ENCODE measurements at regions not wholly inside any gene's neighbourhood (a gene's known extent, or its start where the extent isn't known, plus 50 kb on each side); places are given as distances from the start of the nearest gene placed in this dataset.
"Not testable (repeated sequence)": the region's sequence is repeated elsewhere in the genome, so short reads cannot be mapped to it uniquely, and the experiment has no call there.

DNA sequence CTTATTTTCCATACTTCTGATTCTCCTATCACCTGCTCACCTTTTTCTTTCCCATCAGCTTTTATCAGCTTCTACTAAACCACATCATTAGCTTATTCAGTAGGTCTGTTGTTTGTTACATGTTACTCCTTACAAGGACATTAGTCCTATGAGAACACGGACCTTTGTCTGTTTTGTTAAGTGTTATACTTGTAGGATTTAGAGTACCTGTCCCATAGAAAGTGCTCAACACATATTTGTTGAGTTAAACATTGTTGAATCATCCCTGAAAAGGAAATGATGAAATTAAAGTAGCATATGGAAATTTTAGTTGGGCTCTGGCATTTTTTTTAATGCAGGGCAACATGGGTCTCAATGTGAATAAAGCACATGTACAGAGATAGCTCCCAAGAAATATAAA is 222.1 kb upstream of the CARD18 start:
- Histone ChIP-seq H3K9ac (ENCODE audit: insufficient read depth in 1 of 2, low read length in 2 of 2) (no peak overlapping the region), H3K27ac (ENCODE audit: low read depth in 1 of 2, low read length in 1 of 2) (no peak overlapping the region), H3K4me1 (ENCODE audit: control insufficient read depth in 5 of 5, insufficient read depth in 5 of 5, low read length in 5 of 5) (peaks cover 0 to 2% (median 0%) of the 10 kb centered on the region in 5 donors), H3K27me3 (ENCODE audit: control insufficient read depth in 3 of 3, insufficient read depth in 3 of 3, low read length in 2 of 3) (no peaks in the 10 kb centered on the region), H3K4me3 (no peak overlapping the region), H3K36me3 (ENCODE audit: control insufficient read depth in 4 of 4, insufficient read depth in 4 of 4, low read length in 4 of 4) (no peaks in the 10 kb centered on the region), H3K9me3 (ENCODE audit: control insufficient read depth in 4 of 4, insufficient read depth in 3 of 4, low read length in 3 of 4) (peaks cover 0 to 2% (median 0%) of the 10 kb centered on the region in 4 donors)
- DNase-seq (no peak), ATAC-seq (ENCODE audit: insufficient read depth, low FRiP score) (no peak)
- no peak for TF ChIP-seq CTCF (IDR thresholded peaks at IDR 0.05; ENCODE audit: control extremely low read depth, extremely low read depth)
- WGBS, 2 donors, result 65 to 78% methylated on average over 1 of the region's 1 CpG

DNA sequence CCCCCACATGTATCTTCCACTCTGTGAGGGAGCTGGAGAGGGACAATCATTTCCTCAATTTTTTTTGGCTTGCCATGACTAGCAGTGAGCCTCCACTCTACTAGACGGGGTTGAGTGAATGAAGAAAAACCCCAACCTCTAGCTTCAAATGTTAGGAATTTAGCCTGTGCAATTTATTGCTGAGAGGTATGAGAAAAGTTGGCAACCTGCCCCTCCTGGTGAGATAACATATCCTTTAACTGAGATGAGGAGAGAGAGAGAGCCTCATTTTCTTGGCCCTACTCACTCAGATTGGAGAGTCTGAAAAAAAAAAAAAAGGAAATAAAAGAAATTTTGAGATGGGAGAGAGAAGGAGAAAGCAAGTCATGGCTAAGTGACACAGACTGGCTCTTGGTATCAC is 218.2 kb upstream of the CARD18 start:
- 72 to 82% methylated on average over 1 of the region's 1 CpG for WGBS, 2 donors
- no peaks in the 10 kb centered on the region for H3K27me3 ChIP-seq (ENCODE audit: control insufficient read depth in 3 of 3, insufficient read depth in 3 of 3, low read length in 2 of 3)
- peak in 1 of 3 donors; percentile 27 for DNase-seq
- no peak overlapping the region for H3K27ac ChIP-seq (ENCODE audit: low read depth in 1 of 2, low read length in 1 of 2)
- ATAC-seq (ENCODE audit: insufficient read depth, low FRiP score), result peak; percentile 34
- H3K4me1 ChIP-seq (ENCODE audit: control insufficient read depth in 5 of 5, insufficient read depth in 5 of 5, low read length in 5 of 5), result peaks cover 0 to 2% (median 0%) of the 10 kb centered on the region in 5 donors
- H3K4me3 ChIP-seq, result no peak overlapping the region
- no peak overlapping the region for H3K9ac ChIP-seq (ENCODE audit: insufficient read depth in 1 of 2, low read length in 2 of 2)
- no peaks in the 10 kb centered on the region for H3K36me3 ChIP-seq (ENCODE audit: control insufficient read depth in 4 of 4, insufficient read depth in 4 of 4, low read length in 4 of 4)
- peaks cover 0 to 2% (median 0%) of the 10 kb centered on the region in 4 donors for H3K9me3 ChIP-seq (ENCODE audit: control insufficient read depth in 4 of 4, insufficient read depth in 3 of 4, low read length in 3 of 4)
- TF ChIP-seq CTCF (IDR thresholded peaks at IDR 0.05; ENCODE audit: control extremely low read depth, extremely low read depth), result no peak

DNA sequence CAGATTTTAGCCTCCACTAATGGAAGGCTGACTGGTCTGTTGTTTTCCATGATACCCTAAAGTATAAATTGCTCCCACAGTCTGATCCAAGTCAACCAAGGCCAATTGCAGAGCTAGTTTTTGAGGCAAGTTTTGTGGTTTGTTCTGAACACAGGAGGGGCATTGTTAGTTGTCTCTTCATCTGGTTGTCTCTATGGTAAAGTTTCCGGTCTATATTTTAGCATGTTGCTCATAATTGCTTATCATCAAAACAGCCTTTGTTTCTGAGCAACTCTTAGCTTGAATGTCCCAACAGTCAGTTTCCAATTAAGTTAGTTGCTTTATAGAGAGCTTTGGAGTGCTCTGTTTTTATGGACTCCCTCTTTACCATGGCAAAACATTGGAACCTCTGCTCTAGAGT is 217.6 kb upstream of the CARD18 start:
- DNase-seq (no peak), ATAC-seq (ENCODE audit: insufficient read depth, low FRiP score) (no peak)
- Histone ChIP-seq H3K9ac (ENCODE audit: insufficient read depth in 1 of 2, low read length in 2 of 2) (no peak overlapping the region), H3K4me3 (no peak overlapping the region), H3K4me1 (ENCODE audit: control insufficient read depth in 5 of 5, insufficient read depth in 5 of 5, low read length in 5 of 5) (peaks cover 0 to 2% (median 0%) of the 10 kb centered on the region in 5 donors), H3K36me3 (ENCODE audit: control insufficient read depth in 4 of 4, insufficient read depth in 4 of 4, low read length in 4 of 4) (no peaks in the 10 kb centered on the region), H3K27me3 (ENCODE audit: control insufficient read depth in 3 of 3, insufficient read depth in 3 of 3, low read length in 2 of 3) (no peaks in the 10 kb centered on the region), H3K9me3 (ENCODE audit: control insufficient read depth in 4 of 4, insufficient read depth in 3 of 4, low read length in 3 of 4) (peaks cover 0 to 2% (median 0%) of the 10 kb centered on the region in 4 donors), H3K27ac (ENCODE audit: low read depth in 1 of 2, low read length in 1 of 2) (no peak overlapping the region)
- no peak for TF ChIP-seq CTCF (IDR thresholded peaks at IDR 0.05; ENCODE audit: control extremely low read depth, extremely low read depth)
- WGBS, 2 donors, result 97 to 99% methylated on average over 1 of the region's 1 CpG

DNA sequence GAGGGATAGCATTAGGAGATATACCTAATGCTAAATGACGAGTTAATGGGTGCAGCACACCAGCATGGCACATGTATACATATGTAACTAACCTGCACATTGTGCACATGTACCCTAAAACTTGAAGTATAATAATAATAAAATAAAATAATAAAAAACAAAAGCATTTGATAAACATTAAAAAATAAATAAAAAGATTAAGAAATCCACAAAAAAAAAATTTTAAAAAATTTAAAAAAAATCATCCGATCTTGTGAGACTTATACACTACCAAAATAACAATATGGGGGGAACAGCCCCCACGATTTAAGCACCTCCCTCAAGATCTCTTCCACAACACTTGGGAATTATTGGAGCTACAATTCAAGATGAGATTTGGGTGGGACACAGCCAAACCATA is 210.3 kb upstream of the CARD18 start:
- not testable (repeated sequence) for H3K27me3 ChIP-seq (ENCODE audit: control insufficient read depth in 3 of 3, insufficient read depth in 3 of 3, low read length in 2 of 3); DNase-seq; H3K36me3 ChIP-seq (ENCODE audit: control insufficient read depth in 4 of 4, insufficient read depth in 4 of 4, low read length in 4 of 4); H3K4me1 ChIP-seq (ENCODE audit: control insufficient read depth in 5 of 5, insufficient read depth in 5 of 5, low read length in 5 of 5); H3K9me3 ChIP-seq (ENCODE audit: control insufficient read depth in 4 of 4, insufficient read depth in 3 of 4, low read length in 3 of 4); H3K9ac ChIP-seq (ENCODE audit: insufficient read depth in 1 of 2, low read length in 2 of 2); ATAC-seq (ENCODE audit: insufficient read depth, low FRiP score); H3K27ac ChIP-seq (ENCODE audit: low read depth in 1 of 2, low read length in 1 of 2); H3K4me3 ChIP-seq
- WGBS, 2 donors, result 94% methylated on average over 2 of the region's 3 CpGs

All from lung (tissue), 11 donors.